GM23248 (cell line): ENCODE measurements at regions not wholly inside any gene's neighbourhood (a gene's known extent, or its start where the extent isn't known, plus 50 kb on each side); places are given as distances from the start of the nearest gene placed in this dataset.

Source experiments
- DNase-seq: peaks from one replicate; pipeline ENCODE4 v3.0.0-alpha.2; 2015
- H2AFZ ChIP-seq: fragments of 200-600 bp; sonication (generic); 2 replicates; pipeline ENCODE4 v1.6.1; 2016; ENCODE audit warnings: antibody characterized with exemption
- H3F3A ChIP-seq: fragments of 200-600 bp; sonication (generic); 2 replicates; pipeline ENCODE4 v1.6.1; 2016; ENCODE audit warnings: mild to moderate bottlenecking, antibody characterized with exemption, mixed run types; ENCODE audit not compliant: insufficient read depth
- H3K27ac ChIP-seq: fragments of 200-600 bp; sonication (generic); 2 replicates; pipeline ENCODE4 v1.5.1; 2016; ENCODE audit warnings: mild to moderate bottlenecking
- H3K27me3 ChIP-seq: fragments of 200-600 bp; sonication (generic); replicated peaks from 2 replicates; pipeline ENCODE4 v1.6.1; 2016; ENCODE audit warnings: mild to moderate bottlenecking; ENCODE audit not compliant: insufficient read depth
- H3K36me3 ChIP-seq: fragments of 200-600 bp; sonication (generic); 2 replicates; pipeline ENCODE4 v1.6.1; 2016; ENCODE audit warnings: low read depth, mild to moderate bottlenecking
- H3K4me1 ChIP-seq: fragments of 200-600 bp; sonication (generic); 2 replicates; pipeline ENCODE4 v1.6.1; 2016; ENCODE audit warnings: mild to moderate bottlenecking; ENCODE audit not compliant: insufficient read depth
- H3K4me2 ChIP-seq: fragments of 200-600 bp; sonication (generic); one replicate; pipeline ENCODE4 v1.6.1; 2016; ENCODE audit warnings: mild to moderate bottlenecking; ENCODE audit not compliant: unreplicated experiment
- H3K4me3 ChIP-seq: fragments of 200-600 bp; sonication (generic); 2 replicates; pipeline ENCODE4 v1.5.1; 2016; ENCODE audit warnings: mild to moderate bottlenecking
- H3K79me2 ChIP-seq: fragments of 200-600 bp; sonication (generic); 2 replicates; pipeline ENCODE4 v1.6.1; 2016; ENCODE audit warnings: mild to moderate bottlenecking; ENCODE audit not compliant: insufficient read depth
- H3K9ac ChIP-seq: fragments of 200-600 bp; sonication (generic); 2 replicates; pipeline ENCODE4 v1.6.1; 2016; ENCODE audit warnings: mild to moderate bottlenecking
- H3K9me2 ChIP-seq: fragments of 200-600 bp; sonication (generic); 2 replicates; pipeline ENCODE4 v1.6.1; 2016; ENCODE audit warnings: mixed run types, mild to moderate bottlenecking, moderate library complexity; ENCODE audit not compliant: insufficient read depth
- H3K9me3 ChIP-seq: fragments of 200-600 bp; sonication (generic); one replicate; pipeline ENCODE4 v1.6.1; 2017; ENCODE audit warnings: low read depth
- H4K20me1 ChIP-seq: fragments of 200-600 bp; sonication (generic); 2 replicates; pipeline ENCODE4 v1.6.0; 2016; ENCODE audit not compliant: insufficient read depth
- EZH2 ChIP-seq: fragments of 200-600 bp; sonication (generic); IDR thresholded peaks from 2 replicates; pipeline ENCODE4 v1.6.1; 2018; ENCODE audit warnings: antibody characterized with exemption, mild to moderate bottlenecking; ENCODE audit not compliant: insufficient read depth, poor library complexity, severe bottlenecking
- EZH2phosphoT487 ChIP-seq: fragments of 200-600 bp; sonication (generic); IDR thresholded peaks from 2 replicates; pipeline ENCODE4 v1.6.1; 2018; ENCODE audit warnings: antibody characterized with exemption, moderate library complexity, mild to moderate bottlenecking, low read depth; ENCODE audit not compliant: insufficient read depth
- WGBS, 2 experiments: methylation state at CpG; one replicate each; pipeline ENCODE4 v1.1.6; 2015 to 2017; ENCODE audit warnings: low lambda C conversion rate in 2 of 2, low coverage in 1 of 2; ENCODE audit errors: missing lambda C conversion rate in 2 of 2; 5-methylcytosine and 5-hydroxymethylcytosine counted together
- in situ Hi-C: fragments of 300-500 bp; cut with MboI; formaldehyde crosslinking; loops from 2 replicates; pipeline ENCODE4 v1.15.0; 2020

DNA sequence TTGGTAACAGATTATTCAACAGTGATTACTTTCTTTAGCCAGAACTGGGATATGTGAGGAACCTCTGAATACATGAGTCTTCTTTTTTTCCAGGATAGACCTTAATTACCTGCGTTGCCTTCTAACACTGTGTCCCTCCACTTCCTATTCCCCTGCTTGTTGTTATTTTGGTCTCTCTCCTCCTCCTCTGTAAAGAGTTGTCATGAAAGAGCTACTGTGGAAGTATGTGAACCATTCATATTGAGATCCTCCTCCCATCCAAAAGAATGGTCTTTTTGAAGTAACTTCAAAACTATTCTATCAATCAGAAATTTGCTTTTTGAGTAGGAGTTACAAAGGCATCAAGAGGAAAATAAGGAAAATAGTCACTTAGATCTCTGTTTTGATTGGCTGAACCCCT lies 420.0 kb upstream of the TENM3 start:
- in situ Hi-C loops = no loop called here
- Histone ChIP-seq H3K9me3 (no peaks in the 10 kb centered on the region), H3K4me3 (no peak overlapping the region), H3K27ac (no peak overlapping the region), H3K79me2 (no peaks in the 10 kb centered on the region), H3K4me2 (no peak overlapping the region), H3F3A (no peaks in the 10 kb centered on the region), H3K9me2 (no peaks in the 10 kb centered on the region), H2AFZ (no peak overlapping the region), H3K9ac (no peak overlapping the region), H3K36me3 (no peaks in the 10 kb centered on the region), H3K4me1 (no peaks in the 10 kb centered on the region), H3K27me3 (no peaks in the 10 kb centered on the region), H4K20me1 (no peaks in the 10 kb centered on the region)
- 0 to 7% methylated on average over 1 of the region's 1 CpG for WGBS, 2 experiments
- no peak for DNase-seq
- no peak for TF ChIP-seq EZH2
- TF ChIP-seq EZH2phosphoT487 = no peak

DNA sequence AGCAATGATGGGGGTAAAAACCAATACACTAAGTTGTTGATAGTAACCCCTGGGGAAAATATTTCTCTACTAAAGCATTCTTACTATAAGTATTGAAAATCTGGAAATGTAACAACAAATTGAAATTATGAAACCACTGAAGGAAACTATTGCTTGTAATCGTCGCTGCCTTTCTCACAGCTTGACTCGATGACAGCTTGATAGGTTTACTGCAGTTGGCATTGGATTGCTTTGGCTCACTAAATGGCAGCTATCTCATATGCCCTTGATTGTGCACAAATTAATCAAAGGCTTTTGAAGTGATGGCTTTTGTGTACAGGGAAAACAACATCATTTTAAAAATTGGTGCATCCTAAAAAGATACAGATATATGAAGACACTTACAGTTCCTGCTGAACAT lies 419.6 kb upstream of the TENM3 start:
- TF ChIP-seq EZH2 = no peak
- no peak for TF ChIP-seq EZH2phosphoT487
- no peak overlapping the region for H3K4me3 ChIP-seq
- no peaks in the 10 kb centered on the region for H3K27me3 ChIP-seq

DNA sequence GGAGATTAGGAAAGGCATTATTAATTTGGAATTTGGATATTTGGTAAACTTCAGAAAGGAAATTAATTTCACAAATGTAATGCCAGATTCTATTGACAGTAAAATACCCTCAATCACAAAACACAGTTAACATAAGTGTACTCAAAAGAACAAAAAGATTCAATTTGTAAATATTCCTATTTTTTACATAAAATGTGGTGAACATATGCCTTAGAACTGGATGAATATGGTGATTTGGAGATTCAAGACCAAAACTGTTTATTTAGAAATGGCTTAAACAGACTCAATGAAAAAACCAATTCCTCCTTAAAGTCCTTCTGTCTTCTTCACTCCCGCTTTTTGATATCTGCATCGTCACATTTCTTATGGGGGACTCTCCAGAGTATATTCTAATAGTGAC lies 417.6 kb upstream of the TENM3 start:
- H3K79me2 ChIP-seq = no peaks in the 10 kb centered on the region
- H2AFZ ChIP-seq = no peak overlapping the region
- TF ChIP-seq EZH2 (no peak), EZH2phosphoT487 (no peak)
- no peak overlapping the region for H3K27ac ChIP-seq
- no peak overlapping the region for H3K4me2 ChIP-seq
- H3K9me3 ChIP-seq = no peaks in the 10 kb centered on the region
- no peaks in the 10 kb centered on the region for H3K36me3 ChIP-seq
- no peaks in the 10 kb centered on the region for H3K27me3 ChIP-seq
- no peaks in the 10 kb centered on the region for H3K9me2 ChIP-seq
- H3K4me1 ChIP-seq = no peaks in the 10 kb centered on the region
- no peaks in the 10 kb centered on the region for H3F3A ChIP-seq
- DNase-seq = no peak
- in situ Hi-C loops = no loop called here
- no peak overlapping the region for H3K4me3 ChIP-seq
- no peaks in the 10 kb centered on the region for H4K20me1 ChIP-seq
- 57 to 73% methylated on average over 2 of the region's 2 CpGs for WGBS, 2 experiments
- no peak overlapping the region for H3K9ac ChIP-seq

More for the DNA sequence above, 419.6 kb upstream of the TENM3 start:
- Histone ChIP-seq H3K4me1 (no peaks in the 10 kb centered on the region), H4K20me1 (no peaks in the 10 kb centered on the region), H3K9me2 (no peaks in the 10 kb centered on the region), H3K9ac (no peak overlapping the region), H3F3A (no peaks in the 10 kb centered on the region), H3K79me2 (no peaks in the 10 kb centered on the region), H3K4me2 (no peak overlapping the region), H2AFZ (no peak overlapping the region), H3K27ac (no peak overlapping the region), H3K36me3 (no peaks in the 10 kb centered on the region), H3K9me3 (no peaks in the 10 kb centered on the region)
- in situ Hi-C loops = no loop called here
- no peak for DNase-seq
- 2 to 6% methylated on average over 3 of the region's 3 CpGs for WGBS, 2 experiments

DNA sequence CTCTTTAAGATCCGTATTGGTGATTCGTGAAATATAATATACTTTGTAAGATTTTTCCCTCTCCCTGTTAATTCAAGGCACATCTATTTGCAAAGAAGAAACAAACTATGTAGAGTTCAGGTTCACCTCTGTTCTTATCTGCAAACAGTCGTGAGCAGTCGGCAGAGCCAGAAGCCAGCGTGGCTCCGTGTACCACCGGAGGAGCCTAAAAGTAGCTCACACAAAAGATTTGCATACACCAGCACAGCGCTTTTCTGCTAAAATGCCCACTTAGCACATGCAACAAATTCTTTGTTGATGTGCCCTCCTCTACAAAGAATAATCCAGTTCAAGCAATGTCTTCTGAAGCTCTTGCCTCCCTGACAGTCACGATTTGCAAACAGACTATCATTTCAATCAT lies 416.0 kb upstream of the TENM3 start:
- H3K4me3 ChIP-seq = no peak overlapping the region
- H3K27me3 ChIP-seq = no peaks in the 10 kb centered on the region
- no peaks in the 10 kb centered on the region for H3K79me2 ChIP-seq
- H3K9me3 ChIP-seq = no peaks in the 10 kb centered on the region
- WGBS, 2 experiments = 40 to 44% methylated on average over 9 of the region's 9 CpGs
- H2AFZ ChIP-seq = no peak overlapping the region
- H3K36me3 ChIP-seq = no peaks in the 10 kb centered on the region
- no peaks in the 10 kb centered on the region for H3K4me1 ChIP-seq
- no peak for DNase-seq
- no peak overlapping the region for H3K27ac ChIP-seq
- H3K9ac ChIP-seq = no peak overlapping the region
- H3K9me2 ChIP-seq = no peaks in the 10 kb centered on the region
- no peak overlapping the region for H3K4me2 ChIP-seq
- TF ChIP-seq EZH2 = no peak
- TF ChIP-seq EZH2phosphoT487 = no peak
- in situ Hi-C loops = no loop called here
- no peaks in the 10 kb centered on the region for H4K20me1 ChIP-seq
- no peaks in the 10 kb centered on the region for H3F3A ChIP-seq

DNA sequence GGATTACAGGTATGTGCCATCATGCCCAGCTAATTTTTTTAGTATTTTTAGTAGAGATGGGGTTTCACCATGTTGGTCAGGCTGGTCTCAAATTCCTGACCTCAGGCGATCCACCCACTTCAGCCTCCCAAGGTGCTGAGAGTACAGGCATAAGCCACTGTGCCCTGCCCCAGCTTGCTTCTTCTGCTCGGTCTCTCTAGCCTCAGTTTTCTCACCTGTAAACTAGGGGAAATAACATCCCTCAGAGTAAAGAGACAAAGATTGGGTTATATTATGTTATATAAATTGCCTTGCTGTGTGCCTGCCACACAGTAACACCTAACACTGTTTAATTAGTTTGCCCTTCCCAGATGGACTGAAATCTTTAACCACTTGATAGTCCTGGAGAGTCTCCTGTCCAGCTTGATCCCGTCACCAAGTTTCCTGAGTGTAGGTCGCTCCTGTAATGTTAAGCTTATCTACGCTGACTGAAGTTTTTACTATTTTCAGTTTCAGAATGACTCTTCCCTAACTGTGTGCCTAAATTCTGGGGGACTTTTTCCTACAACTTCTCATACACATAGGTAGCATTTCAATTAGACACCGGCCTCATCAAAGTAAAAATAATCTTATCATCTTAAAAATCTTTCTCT lies 412.7 kb upstream of the TENM3 start:
- Histone ChIP-seq H3K36me3 (no peaks in the 10 kb centered on the region), H3K79me2 (no peaks in the 10 kb centered on the region), H3K27ac (no peak overlapping the region), H2AFZ (no peak overlapping the region), H3F3A (no peaks in the 10 kb centered on the region), H4K20me1 (no peaks in the 10 kb centered on the region), H3K27me3 (no peaks in the 10 kb centered on the region), H3K4me3 (no peak overlapping the region), H3K9me2 (no peaks in the 10 kb centered on the region), H3K4me2 (no peak overlapping the region), H3K4me1 (no peaks in the 10 kb centered on the region), H3K9ac (no peak overlapping the region), H3K9me3 (no peaks in the 10 kb centered on the region)
- TF ChIP-seq EZH2phosphoT487 (no peak), EZH2 (no peak)
- no peak for DNase-seq
- in situ Hi-C loops = no loop called here
- WGBS, 2 experiments = 16 to 21% methylated on average over 6 of the region's 6 CpGs
